AG08395 (cell line): ENCODE measurements at regions not wholly inside any gene's neighbourhood (a gene's known extent, or its start where the extent isn't known, plus 50 kb on each side); places are given as distances from the start of the nearest gene placed in this dataset.
"Not testable (repeated sequence)": the region's sequence is repeated elsewhere in the genome, so short reads cannot be mapped to it uniquely, and the experiment has no call there.

Experiments used
- DNase-seq: peaks from one replicate; pipeline ENCODE4 v3.0.0; 2012; ENCODE audit warnings: mixed read lengths, low spot score

GRCh38 chr13:99774644-99775043, 196.9 kb downstream of the ZIC5 start:
- DNase-seq = no peak

DNA sequence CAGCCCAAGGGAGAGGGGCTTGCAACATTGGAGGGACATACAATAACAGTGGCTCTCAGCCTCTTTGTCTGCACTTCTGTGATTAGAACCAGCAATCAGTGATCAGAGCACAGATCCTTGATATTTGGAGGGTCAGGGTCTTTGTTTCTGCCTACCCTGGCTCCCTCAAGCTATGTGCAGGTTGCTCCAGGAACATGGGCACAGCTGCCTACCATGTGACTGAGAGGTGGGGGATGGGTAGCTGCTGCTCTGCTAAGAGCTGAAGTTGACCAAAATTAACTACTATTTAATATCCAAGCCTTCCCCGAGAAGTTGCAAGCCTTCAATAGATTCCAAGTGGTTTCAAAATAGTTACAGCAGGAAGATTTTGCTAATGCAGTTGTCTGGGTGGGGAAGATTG, 202.6 kb downstream of the ZIC5 start:
- DNase-seq = no peak

- no peak for DNase-seq
These were observed 204.9 kb downstream of the ZIC5 start for GRCh38 chr13:99766641-99767045.

- no peak for DNase-seq
These were observed 205.7 kb downstream of the ZIC5 start for GRCh38 chr13:99765869-99766268.

DNA sequence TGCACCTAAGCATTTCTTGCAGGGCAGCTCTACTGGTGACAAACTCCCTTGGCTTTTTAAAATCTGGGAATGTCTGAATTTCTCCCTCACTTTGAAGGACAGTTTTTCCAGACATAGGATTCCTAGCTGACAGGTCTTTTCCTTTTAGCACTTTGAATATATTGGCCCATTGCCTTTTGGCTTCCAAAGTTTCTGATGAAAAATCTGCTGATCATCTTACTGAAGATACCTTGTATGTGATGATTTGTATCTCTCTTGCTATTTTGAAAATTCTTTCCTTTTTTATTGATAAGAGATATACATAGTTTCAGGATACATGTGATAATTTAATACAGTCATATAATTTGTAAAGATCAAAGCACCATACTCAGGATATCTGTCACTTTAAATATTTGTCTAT, 211.1 kb downstream of the ZIC5 start:
- DNase-seq = no peak

DNA sequence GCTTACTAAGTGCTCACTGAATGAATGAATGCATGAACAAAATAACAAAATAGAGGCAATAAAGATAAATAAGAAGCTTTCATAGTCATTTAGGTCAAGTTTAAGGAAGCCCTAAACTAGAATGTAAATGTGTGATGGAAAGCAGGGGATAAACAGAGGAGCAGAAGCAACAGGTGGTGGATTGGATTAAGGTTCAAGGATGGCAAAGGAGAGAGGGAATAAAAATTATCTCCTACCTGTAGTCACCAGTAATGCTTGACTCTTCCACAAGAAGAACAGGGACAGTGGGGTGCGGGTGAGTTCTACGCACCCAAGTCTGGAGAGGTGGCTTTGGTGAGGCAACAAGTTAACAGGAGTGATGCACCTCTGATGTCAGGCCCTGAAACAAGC, 212.4 kb downstream of the ZIC5 start:
- DNase-seq = no peak

- no peak for DNase-seq
These were observed 213.0 kb downstream of the ZIC5 start for GRCh38 chr13:99758460-99759162.

DNA sequence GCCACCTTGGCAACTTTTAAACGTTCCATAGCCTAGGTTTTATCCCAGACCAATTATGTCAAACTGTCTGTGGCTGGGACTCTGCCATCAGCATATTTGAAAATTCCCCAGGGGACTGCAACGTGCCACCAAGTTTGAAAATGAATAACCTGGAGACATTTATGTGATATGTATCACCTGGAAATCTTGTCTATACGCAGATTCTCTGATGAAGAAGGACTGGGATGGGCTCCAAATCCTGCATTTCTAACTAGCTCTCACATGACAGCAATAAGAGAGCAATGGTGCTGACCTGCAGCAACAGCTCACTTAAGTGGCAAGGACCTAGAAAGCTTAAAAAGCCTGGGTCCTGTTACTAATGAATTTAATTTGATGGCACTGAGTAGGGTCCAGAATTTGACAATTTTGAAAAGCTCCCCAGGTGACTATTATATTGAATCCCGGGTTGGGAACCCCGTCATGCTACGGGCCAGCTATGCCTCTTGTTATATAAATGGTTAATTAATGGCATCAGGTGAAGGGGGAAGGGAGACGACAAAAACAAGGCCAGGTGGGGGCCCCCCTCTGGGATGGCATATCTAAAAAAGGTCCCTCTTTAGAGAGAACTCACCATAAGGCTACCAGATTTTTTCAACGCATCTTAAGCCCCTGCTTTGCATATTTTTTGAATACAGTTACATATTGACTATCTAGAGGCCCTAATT, 213.7 kb downstream of the ZIC5 start:
- DNase-seq = no peak

DNA sequence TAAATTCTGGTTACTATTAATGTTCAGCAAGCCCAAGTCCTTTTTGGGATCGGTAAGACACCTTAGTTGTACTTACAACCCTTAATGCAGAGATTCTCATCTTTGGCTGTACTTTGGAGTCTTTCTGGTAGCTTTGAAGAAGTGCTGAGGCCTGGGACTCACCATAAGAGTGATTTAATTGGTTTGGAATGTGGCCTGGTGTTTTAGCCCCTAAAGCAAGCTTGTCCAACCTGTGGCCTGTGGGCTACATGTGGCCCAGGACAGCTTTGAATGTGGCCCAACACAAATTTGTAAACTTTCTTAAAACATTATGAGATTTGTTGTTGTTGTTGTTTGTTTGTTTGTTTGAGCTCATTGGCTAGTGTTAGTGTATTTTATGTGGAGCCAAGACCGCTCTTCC, 215.3 kb downstream of the ZIC5 start:
- no peak for DNase-seq

- not testable (repeated sequence) for DNase-seq
These were observed 216.8 kb downstream of the ZIC5 start for GRCh38 chr13:99754750-99755149.

DNA sequence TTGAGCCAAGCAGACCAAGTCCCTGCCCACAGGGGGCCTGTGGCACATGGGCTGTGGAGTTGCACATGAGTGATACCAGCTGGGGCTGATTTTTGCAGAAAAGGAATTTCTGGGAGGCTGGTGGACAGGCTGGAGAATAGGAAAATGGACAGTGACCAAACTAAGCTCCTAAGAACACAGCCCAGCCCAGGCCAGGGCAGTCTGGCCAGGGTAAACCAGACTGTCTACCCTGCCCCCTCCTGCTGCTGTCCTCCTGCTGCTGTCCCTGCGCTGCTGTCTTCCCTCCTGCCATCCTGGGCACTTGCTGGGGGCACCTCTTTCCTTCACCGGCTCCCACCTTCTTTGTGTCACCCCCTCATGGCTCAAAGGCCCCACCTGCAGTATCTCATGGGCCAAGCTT, 219.2 kb downstream of the ZIC5 start:
- no peak for DNase-seq

- no peak for DNase-seq
These were observed 219.9 kb downstream of the ZIC5 start for GRCh38 chr13:99751517-99752199.

DNA sequence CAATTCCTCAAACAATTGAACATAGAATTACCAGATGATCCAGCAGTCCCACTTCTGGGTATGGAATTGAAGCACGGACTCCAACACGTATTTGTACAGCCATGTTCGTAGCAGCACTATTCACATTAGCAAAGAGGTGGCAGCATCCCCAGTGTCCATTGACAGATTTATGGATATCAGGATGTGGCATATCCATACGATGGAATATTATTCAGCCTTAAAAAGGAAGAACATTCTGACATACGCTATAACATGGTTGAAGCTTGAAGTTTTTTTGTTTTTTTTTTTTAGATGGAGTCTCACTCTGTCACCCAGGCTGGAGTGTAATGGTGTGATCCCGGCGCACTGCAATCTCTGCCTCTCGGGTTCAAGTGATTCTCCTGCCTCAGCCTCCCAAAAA, 220.6 kb downstream of the ZIC5 start:
- DNase-seq = no peak

GRCh38 chr13:99749271-99750019, 222.1 kb downstream of the ZIC5 start:
- no peak for DNase-seq

- no peak for DNase-seq
These were observed 224.2 kb downstream of the ZIC5 start for GRCh38 chr13:99747403-99747710.

GRCh38 chr13:99746637-99747402, 224.7 kb downstream of the ZIC5 start:
- no peak for DNase-seq

DNA sequence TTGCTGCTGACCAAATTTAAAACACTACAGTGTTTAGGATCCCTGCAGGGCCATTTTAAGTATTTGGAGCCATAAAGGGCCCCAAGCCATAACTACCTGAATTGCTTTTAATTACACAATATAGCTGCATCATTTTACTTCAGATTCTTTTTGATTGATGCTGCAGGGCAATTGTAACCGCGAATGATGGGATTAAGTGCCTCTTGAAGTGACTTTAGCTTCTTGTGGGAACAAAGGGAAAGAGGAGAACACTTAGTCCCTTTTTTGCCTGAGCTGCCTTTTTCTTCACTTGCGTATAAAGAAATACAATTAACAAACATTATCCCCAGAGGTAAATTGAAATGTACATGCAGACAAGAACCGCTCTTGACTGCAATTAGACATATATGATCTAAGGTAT, 228.5 kb downstream of the ZIC5 start:
- no peak for DNase-seq

DNA sequence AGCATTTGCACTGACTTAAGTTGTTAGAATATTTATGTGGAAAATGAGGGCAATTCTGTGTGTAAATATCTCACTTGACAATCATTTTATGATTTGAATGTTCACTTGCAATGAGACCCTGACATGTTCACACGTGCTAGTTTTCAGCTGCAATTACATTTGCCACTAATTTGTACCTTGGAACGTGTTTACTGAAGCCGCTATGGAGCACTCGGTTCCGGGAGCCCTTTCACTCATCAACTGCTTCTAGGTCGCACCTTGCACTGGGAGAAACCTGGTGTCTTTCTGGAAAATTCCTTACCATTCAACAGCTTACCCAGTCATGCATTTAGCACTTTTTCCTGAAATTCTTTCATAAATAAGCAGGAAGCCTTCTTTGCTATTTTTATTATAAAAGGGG, 229.6 kb downstream of the ZIC5 start:
- DNase-seq = no peak

DNA sequence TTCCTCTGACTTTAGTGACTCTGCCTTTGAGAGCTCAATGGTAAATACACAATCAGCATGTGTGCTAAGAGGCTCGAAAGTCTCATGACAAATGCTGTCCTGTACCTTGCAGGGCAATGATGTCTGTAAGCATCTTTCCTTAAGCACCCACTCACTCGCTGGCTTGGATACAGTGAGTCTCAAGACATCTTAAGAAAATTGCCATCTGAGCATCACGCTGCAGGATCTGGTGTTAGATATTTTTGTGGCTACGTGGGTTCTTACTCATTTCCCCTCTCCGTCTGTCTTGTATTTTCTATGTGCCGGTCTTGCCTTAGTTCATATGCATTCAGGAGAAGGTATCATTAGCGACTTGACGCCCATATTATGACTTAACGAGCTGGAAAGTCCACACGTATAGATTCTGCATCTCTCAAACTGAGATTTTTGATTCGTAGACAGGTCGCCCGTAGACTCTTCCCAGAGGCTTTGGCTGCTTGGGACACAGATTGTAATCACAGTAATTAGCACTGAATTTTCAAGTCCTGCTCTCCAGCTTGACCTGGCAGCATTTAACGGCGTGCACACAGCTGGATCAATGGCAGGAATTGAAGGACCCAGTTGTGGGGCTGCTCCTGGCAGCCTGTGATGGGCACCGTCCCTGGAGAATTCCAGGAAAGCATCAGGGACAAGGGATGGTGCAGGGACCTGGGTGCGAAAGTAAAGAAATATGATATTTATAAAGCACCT, 231.2 kb downstream of the ZIC5 start:
- no peak for DNase-seq

DNA sequence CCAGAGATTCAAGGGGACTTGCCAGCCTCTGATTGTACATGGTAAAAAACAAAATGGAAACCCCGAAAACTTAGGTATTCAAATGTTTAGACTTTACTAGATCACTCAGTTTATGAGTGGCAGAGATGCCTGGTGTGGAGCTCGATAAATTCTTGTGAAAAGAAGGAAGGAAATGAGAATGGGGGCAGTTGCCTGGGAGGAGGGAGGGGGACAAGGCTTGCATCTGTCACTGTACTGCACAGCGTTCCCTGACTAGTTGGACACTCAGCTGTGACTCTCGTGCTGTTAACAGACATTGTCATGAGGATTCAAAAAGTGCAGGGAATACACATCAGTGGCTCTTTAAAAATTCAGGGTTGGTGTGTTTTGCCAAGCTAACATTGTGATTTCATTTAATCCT, 232.9 kb downstream of the ZIC5 start:
- no peak for DNase-seq

GRCh38 chr13:99737481-99738245, 233.9 kb downstream of the ZIC5 start:
- no peak for DNase-seq
